ENCODE measurements at regions not wholly inside any gene's neighbourhood (a gene's known extent, or its start where the extent isn't known, plus 50 kb on each side); places are given as distances from the start of the nearest gene placed in this dataset.

- TF ChIP-seq GATA2 (IDR thresholded peaks at IDR 0.05; ENCODE audit: low read depth, low read length) = no peak
- TF ChIP-seq GATA3 (IDR thresholded peaks at IDR 0.05; ENCODE audit: low read depth, low read length) = no peak
Measured at GRCh38 chr6:93183531-93183972, 235.8 kb downstream of the EPHA7 start.

DNA sequence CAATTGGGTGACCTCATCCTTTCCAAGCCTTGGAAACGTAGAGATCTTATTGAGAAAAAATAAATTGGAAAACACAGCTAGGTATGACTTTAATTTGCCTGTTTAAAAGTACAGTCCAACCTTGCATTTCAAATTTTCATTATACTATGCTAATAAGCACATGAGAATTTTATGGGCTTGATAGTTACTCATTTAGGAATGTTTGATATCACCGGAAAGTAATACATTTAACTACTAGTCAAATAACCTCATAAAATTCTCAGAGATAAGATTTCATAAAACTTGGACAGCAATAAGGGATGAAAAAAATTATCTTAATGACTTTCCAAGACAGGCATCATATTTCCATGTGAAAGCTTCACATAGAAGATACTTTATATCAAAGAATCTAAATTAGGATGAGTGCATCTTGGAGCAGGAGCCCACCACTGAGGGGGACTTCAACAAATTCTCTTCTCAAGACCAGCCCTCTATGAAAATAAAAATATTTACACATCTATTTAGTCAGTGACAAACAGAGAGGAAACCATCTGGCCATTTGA lies 236.3 kb downstream of the EPHA7 start:
- TF ChIP-seq GATA2 (IDR thresholded peaks at IDR 0.05; ENCODE audit: low read depth, low read length) (no peak), GATA3 (IDR thresholded peaks at IDR 0.05; ENCODE audit: low read depth, low read length) (no peak)

DNA sequence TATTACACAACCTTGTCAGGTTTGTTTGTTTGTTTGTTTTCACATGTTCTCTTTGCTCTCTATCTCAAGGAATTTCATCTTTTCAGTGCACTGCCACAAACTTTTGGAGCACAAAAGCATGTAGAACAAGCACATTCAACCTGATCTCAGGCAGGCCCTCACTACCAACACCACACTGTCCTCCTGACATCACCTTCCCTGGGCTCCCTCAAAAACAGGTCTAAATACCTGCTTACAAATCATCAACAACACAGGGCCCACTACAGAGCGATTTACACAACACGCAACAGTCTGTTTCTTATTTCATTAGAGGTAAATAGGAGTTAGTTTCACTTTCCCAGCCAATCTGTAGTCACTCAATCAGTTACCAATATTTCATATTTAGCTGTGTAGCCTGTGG lies 241.4 kb downstream of the EPHA7 start:
- TF ChIP-seq GATA2 (IDR thresholded peaks at IDR 0.05; ENCODE audit: low read depth, low read length) (no peak), GATA3 (IDR thresholded peaks at IDR 0.05; ENCODE audit: low read depth, low read length) (no peak)

GRCh38 chr6:93177438-93177837 lies 241.9 kb downstream of the EPHA7 start:
- no peak for TF ChIP-seq GATA2 (IDR thresholded peaks at IDR 0.05; ENCODE audit: low read depth, low read length)
- TF ChIP-seq GATA3 (IDR thresholded peaks at IDR 0.05; ENCODE audit: low read depth, low read length) = no peak

DNA sequence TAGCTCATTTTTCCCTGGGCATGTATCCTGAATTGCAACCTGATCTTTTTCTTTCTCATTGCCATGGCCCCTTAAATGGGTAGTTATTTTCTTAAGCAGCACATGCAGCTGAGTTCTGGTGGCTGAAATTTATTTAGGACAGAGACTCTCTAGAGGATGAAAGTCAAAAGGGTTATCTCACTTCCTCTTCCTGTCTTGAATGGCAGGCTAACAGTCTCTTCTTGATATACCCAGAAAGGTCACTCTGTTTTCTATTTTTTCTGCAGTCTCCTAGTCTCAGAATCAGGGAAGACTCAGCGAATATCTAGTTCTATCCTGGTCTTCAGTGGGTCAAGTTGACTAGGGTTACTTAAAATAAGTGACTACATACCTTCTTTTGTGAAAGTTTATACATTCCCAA lies 243.3 kb downstream of the EPHA7 start:
- TF ChIP-seq GATA2 (IDR thresholded peaks at IDR 0.05; ENCODE audit: low read depth, low read length) (no peak), GATA3 (IDR thresholded peaks at IDR 0.05; ENCODE audit: low read depth, low read length) (no peak)

DNA sequence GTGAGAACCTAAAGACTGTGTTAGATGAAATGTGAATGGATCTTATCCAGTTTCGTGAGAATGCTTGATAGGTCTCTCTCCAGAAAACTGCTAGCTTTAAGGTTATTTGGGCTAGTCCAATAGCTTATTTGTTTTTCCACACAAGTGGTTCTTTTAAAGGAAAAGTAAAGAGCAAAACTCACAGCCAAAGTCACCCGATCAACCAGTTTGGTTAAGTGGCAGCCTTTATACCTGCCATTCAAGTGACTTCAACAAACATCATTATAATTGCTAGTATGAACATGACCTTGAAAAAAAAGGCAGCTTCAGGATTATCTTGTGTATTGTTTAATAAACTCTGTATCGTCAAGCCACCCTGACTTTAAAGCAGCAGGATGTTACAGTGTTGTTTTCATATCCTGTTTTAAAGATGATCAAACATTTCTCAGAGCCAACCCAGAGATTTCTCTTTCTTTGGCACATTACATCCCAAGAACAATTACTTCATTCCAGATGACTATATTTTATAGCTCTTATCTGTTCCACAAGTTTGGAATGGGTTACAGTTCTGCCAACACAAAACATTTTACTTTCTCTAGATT lies 253.4 kb downstream of the EPHA7 start:
- no peak for TF ChIP-seq GATA3 (IDR thresholded peaks at IDR 0.05; ENCODE audit: low read depth, low read length)
- TF ChIP-seq GATA2 (IDR thresholded peaks at IDR 0.05; ENCODE audit: low read depth, low read length) = no peak

DNA sequence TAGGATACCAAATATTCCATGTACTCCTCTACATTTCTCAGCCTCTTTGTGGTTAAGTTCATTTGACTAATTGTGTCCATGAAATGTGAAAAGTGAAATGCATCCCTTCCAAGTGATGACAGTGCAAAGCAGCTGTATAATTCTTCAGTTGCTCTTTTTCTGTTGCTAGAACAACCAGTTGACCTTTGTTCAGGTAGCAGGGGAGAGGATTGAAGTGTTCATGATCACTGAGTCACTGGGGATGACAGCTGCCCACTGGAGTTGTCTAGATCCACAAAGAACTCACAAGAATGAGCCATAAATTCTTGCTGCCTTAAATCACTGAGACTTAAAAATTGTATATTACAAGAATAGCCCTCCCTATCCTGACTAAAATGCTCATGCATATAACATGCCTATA lies 254.6 kb downstream of the EPHA7 start:
- TF ChIP-seq GATA3 (IDR thresholded peaks at IDR 0.05; ENCODE audit: low read depth, low read length) (no peak), GATA2 (IDR thresholded peaks at IDR 0.05; ENCODE audit: low read depth, low read length) (no peak)

DNA sequence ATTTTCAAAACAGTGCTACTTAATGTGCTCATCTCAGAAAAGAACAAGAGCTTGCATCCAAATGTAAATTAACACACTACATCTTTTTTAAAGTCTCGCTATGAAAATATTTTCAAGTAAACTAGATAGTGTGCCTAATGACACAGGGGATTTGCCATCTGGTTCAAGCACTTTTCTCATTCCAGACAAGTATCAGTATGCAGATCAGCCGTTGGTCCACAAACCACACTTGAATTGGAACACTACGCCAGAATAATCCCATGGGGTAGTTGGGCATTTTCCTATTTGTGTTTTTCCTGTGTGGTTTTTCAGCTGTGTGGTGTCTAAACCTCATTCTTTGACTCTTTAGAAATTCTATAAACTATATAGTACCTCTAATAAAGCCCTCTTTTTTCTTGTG lies 256.2 kb downstream of the EPHA7 start:
- TF ChIP-seq GATA3 (IDR thresholded peaks at IDR 0.05; ENCODE audit: low read depth, low read length) = no peak
- no peak for TF ChIP-seq GATA2 (IDR thresholded peaks at IDR 0.05; ENCODE audit: low read depth, low read length)

- TF ChIP-seq GATA2 (IDR thresholded peaks at IDR 0.05; ENCODE audit: low read depth, low read length) (no peak), GATA3 (IDR thresholded peaks at IDR 0.05; ENCODE audit: low read depth, low read length) (no peak)
Measured at GRCh38 chr6:93139408-93140081, 279.8 kb downstream of the EPHA7 start.

DNA sequence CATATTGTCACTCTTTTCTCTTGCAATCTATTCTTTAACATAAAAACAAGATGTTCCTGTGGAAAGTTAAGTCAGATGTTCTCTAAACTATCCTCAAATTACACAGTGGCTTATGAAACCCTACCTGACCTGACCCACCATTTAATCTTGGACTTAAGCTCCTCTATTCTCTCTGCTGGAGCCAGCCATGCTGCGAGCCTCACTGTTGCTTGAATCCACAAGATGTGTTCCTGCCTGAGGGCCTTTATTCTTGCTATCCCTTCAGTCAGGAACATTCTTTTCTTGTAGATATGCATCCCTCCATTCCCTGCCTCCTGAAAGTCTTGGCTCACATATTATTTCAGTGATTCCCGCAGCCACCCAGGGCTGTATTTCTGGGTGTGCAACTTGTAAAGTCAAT lies 283.2 kb downstream of the EPHA7 start:
- TF ChIP-seq GATA2 (IDR thresholded peaks at IDR 0.05; ENCODE audit: low read depth, low read length) (no peak), GATA3 (IDR thresholded peaks at IDR 0.05; ENCODE audit: low read depth, low read length) (no peak)

- TF ChIP-seq GATA3 (IDR thresholded peaks at IDR 0.05; ENCODE audit: low read depth, low read length) = no peak
- no peak for TF ChIP-seq GATA2 (IDR thresholded peaks at IDR 0.05; ENCODE audit: low read depth, low read length)
Measured at GRCh38 chr6:93124006-93124632, 295.2 kb downstream of the EPHA7 start.

GRCh38 chr6:93123585-93123984 lies 295.8 kb downstream of the EPHA7 start:
- no peak for TF ChIP-seq GATA3 (IDR thresholded peaks at IDR 0.05; ENCODE audit: low read depth, low read length)
- no peak for TF ChIP-seq GATA2 (IDR thresholded peaks at IDR 0.05; ENCODE audit: low read depth, low read length)

DNA sequence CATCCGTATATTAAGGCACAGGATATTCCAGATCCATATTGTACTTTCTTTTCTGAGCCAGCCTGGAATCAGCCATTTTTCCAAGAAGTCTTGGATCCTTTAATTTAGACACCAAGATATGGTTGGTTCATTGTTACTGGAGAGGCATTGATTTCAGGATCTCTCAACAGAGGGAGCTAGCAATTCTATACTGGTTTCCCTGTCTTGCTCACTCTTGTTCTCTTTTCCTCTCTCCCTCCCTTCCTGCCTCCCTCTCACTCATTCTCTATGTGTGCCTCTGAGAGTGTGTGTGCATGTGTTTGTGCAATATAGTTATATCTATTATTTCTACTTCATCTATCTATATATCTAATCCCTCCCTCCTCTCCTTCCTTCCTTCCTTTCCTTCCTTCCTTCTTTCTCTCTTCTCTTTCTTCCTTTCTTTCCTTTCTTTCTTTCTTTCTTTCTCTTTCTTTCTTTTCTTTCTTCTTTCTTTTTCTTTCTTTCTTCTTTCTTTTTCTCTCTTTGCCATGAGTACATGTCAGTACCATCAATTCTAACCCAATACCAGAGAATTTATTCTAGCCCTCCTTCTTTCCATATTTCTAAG lies 299.1 kb downstream of the EPHA7 start:
- TF ChIP-seq GATA2 (IDR thresholded peaks at IDR 0.05; ENCODE audit: low read depth, low read length) = no peak
- no peak for TF ChIP-seq GATA3 (IDR thresholded peaks at IDR 0.05; ENCODE audit: low read depth, low read length)

- TF ChIP-seq GATA2 (IDR thresholded peaks at IDR 0.05; ENCODE audit: low read depth, low read length) = no peak
- TF ChIP-seq GATA3 (IDR thresholded peaks at IDR 0.05; ENCODE audit: low read depth, low read length) = no peak
Measured at GRCh38 chr6:93105907-93106306, 313.5 kb downstream of the EPHA7 start.
